Neural progenitor cell (in vitro differentiated cells): ENCODE measurements at regions not wholly inside any gene's neighbourhood (a gene's known extent, or its start where the extent isn't known, plus 50 kb on each side); places are given as distances from the start of the nearest gene placed in this dataset.
A peak's percentile ranks its signal among the peaks of the same experiment; 100 is the strongest.

Experiments
- DNase-seq: peaks from one replicate; pipeline ENCODE4 v3.0.0-alpha.2; 2016; ENCODE audit warnings: low spot score
- H2AFZ ChIP-seq: fragments of 200-600 bp; sonication (generic); replicated peaks from 2 replicates; pipeline ENCODE4 v1.6.1; 2016; ENCODE audit warnings: antibody characterized with exemption
- H3F3A ChIP-seq: fragments of 200-600 bp; sonication (generic); 2 replicates; pipeline ENCODE4 v1.6.1; 2016; ENCODE audit warnings: antibody characterized with exemption, low read depth
- H3K27ac ChIP-seq: fragments of 200-600 bp; sonication (generic); 2 replicates; pipeline ENCODE4 v1.5.1; 2016; ENCODE audit warnings: mild to moderate bottlenecking
- H3K27me3 ChIP-seq: fragments of 200-600 bp; sonication (generic); 2 replicates; pipeline ENCODE4 v1.6.1; 2016; ENCODE audit warnings: mild to moderate bottlenecking, moderate library complexity
- H3K36me3 ChIP-seq: fragments of 200-600 bp; sonication (generic); 2 replicates; pipeline ENCODE4 v1.5.1; 2016
- H3K4me1 ChIP-seq: fragments of 200-600 bp; sonication (generic); 2 replicates; pipeline ENCODE4 v1.6.1; 2016; ENCODE audit warnings: mixed run types
- H3K4me2 ChIP-seq: fragments of 200-600 bp; sonication (generic); 2 replicates; pipeline ENCODE4 v1.6.1; 2016
- H3K4me3 ChIP-seq: fragments of 200-600 bp; sonication (generic); 2 replicates; pipeline ENCODE4 v1.5.1; 2016
- H3K79me2 ChIP-seq: fragments of 200-600 bp; sonication (generic); 2 replicates; pipeline ENCODE4 v1.6.1; 2016; ENCODE audit warnings: low read depth
- H3K9ac ChIP-seq: fragments of 200-600 bp; sonication (generic); 2 replicates; pipeline ENCODE4 v1.6.1; 2016
- H3K9me3 ChIP-seq: fragments of 200-600 bp; sonication (generic); 2 replicates; pipeline ENCODE4 v1.5.1; 2016; ENCODE audit warnings: low read depth
- H4K20me1 ChIP-seq: fragments of 200-600 bp; sonication (generic); 2 replicates; pipeline ENCODE4 v1.6.1; 2016; ENCODE audit warnings: low read depth
- H3K27ac Mint-ChIP-seq: 3 replicates; pipeline ENCODE4 v1.8.0; 2021; ENCODE audit warnings: mixed read lengths
- H3K27me3 Mint-ChIP-seq: 2 replicates; pipeline ENCODE4 v1.8.0; 2022; ENCODE audit warnings: low read depth, mild to moderate bottlenecking, inconsistent platforms, moderate library complexity, mixed read lengths; ENCODE audit not compliant: insufficient read depth
- H3K36me3 Mint-ChIP-seq: 3 replicates; pipeline ENCODE4 v1.8.0; 2021; ENCODE audit warnings: mixed read lengths
- H3K4me1 Mint-ChIP-seq: 3 replicates; pipeline ENCODE4 v1.8.0; 2021; ENCODE audit warnings: mixed read lengths
- H3K4me3 Mint-ChIP-seq: 3 replicates; pipeline ENCODE4 v1.8.0; 2021; ENCODE audit warnings: mild to moderate bottlenecking, moderate library complexity, mixed read lengths
- H3K9me3 Mint-ChIP-seq: 3 replicates; pipeline ENCODE4 v1.8.0; 2020; ENCODE audit warnings: mixed read lengths
- EZH2 ChIP-seq: fragments of 200-600 bp; sonication (generic); IDR thresholded peaks from 2 replicates; pipeline ENCODE4 v1.6.1; 2017; ENCODE audit warnings: antibody characterized with exemption, mild to moderate bottlenecking, moderate library complexity
- EZH2phosphoT487 ChIP-seq: fragments of 200-600 bp; sonication (generic); IDR thresholded peaks from 2 replicates; pipeline ENCODE4 v1.6.1; 2017; ENCODE audit warnings: antibody characterized with exemption
- TF ChIP-seq, protein P1 (sequence below): fragments of 200-600 bp; sonication (generic); IDR thresholded peaks from 2 replicates; pipeline ENCODE4 v1.5.1; 2017; ENCODE audit warnings: antibody characterized with exemption, mild to moderate bottlenecking

GRCh38 chr9:89813482-89813881, 208.7 kb downstream of the GADD45G start:
- Histone ChIP-seq H4K20me1 (no peaks in the 10 kb centered on the region), H3K4me3 (no peak overlapping the region), H3K9ac (no peak overlapping the region), H3K4me2 (no peak overlapping the region), H3K79me2 (no peaks in the 10 kb centered on the region), H3K4me1 (no peaks in the 10 kb centered on the region), H3K27me3 (no peaks in the 10 kb centered on the region), H3K27ac (no peak overlapping the region), H3F3A (no peaks in the 10 kb centered on the region), H2AFZ (no peak overlapping the region), H3K9me3 (no peaks in the 10 kb centered on the region), H3K36me3 (no peaks in the 10 kb centered on the region)
- Mint-ChIP-seq H3K27me3 (no peaks in the 10 kb centered on the region), H3K9me3 (no peaks in the 10 kb centered on the region), H3K36me3 (no peaks in the 10 kb centered on the region), H3K4me1 (peaks cover 33% of the 10 kb centered on the region), H3K27ac (no peak overlapping the region), H3K4me3 (no peak overlapping the region)
- TF ChIP-seq EZH2 (no peak), EZH2phosphoT487 (no peak)
- TF ChIP-seq, protein P1, sequence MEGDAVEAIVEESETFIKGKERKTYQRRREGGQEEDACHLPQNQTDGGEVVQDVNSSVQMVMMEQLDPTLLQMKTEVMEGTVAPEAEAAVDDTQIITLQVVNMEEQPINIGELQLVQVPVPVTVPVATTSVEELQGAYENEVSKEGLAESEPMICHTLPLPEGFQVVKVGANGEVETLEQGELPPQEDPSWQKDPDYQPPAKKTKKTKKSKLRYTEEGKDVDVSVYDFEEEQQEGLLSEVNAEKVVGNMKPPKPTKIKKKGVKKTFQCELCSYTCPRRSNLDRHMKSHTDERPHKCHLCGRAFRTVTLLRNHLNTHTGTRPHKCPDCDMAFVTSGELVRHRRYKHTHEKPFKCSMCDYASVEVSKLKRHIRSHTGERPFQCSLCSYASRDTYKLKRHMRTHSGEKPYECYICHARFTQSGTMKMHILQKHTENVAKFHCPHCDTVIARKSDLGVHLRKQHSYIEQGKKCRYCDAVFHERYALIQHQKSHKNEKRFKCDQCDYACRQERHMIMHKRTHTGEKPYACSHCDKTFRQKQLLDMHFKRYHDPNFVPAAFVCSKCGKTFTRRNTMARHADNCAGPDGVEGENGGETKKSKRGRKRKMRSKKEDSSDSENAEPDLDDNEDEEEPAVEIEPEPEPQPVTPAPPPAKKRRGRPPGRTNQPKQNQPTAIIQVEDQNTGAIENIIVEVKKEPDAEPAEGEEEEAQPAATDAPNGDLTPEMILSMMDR, result no peak
- DNase-seq, result no peak

- H3K79me2 ChIP-seq, result no peaks in the 10 kb centered on the region
- no peak overlapping the region for H3K9ac ChIP-seq
- no peak overlapping the region for H3K27ac ChIP-seq
- H4K20me1 ChIP-seq, result no peaks in the 10 kb centered on the region
- DNase-seq, result peak; percentile 22
- peak overlapping the region; percentile 20 for H2AFZ ChIP-seq
- H3K4me1 ChIP-seq, result no peaks in the 10 kb centered on the region
- H3K4me3 ChIP-seq, result no peak overlapping the region
- Mint-ChIP-seq H3K27me3 (no peaks in the 10 kb centered on the region), H3K4me1 (peaks cover 23% of the 10 kb centered on the region), H3K9me3 (no peaks in the 10 kb centered on the region), H3K27ac (peak overlapping the region; percentile 75), H3K36me3 (no peaks in the 10 kb centered on the region), H3K4me3 (no peak overlapping the region)
- H3K36me3 ChIP-seq, result no peaks in the 10 kb centered on the region
- H3F3A ChIP-seq, result no peaks in the 10 kb centered on the region
- H3K4me2 ChIP-seq, result no peak overlapping the region
- TF ChIP-seq, protein P1, result no peak
- TF ChIP-seq EZH2 (no peak), EZH2phosphoT487 (no peak)
- H3K9me3 ChIP-seq, result no peaks in the 10 kb centered on the region
- no peaks in the 10 kb centered on the region for H3K27me3 ChIP-seq
These were observed 209.7 kb downstream of the GADD45G start for GRCh38 chr9:89814340-89815040.

DNA sequence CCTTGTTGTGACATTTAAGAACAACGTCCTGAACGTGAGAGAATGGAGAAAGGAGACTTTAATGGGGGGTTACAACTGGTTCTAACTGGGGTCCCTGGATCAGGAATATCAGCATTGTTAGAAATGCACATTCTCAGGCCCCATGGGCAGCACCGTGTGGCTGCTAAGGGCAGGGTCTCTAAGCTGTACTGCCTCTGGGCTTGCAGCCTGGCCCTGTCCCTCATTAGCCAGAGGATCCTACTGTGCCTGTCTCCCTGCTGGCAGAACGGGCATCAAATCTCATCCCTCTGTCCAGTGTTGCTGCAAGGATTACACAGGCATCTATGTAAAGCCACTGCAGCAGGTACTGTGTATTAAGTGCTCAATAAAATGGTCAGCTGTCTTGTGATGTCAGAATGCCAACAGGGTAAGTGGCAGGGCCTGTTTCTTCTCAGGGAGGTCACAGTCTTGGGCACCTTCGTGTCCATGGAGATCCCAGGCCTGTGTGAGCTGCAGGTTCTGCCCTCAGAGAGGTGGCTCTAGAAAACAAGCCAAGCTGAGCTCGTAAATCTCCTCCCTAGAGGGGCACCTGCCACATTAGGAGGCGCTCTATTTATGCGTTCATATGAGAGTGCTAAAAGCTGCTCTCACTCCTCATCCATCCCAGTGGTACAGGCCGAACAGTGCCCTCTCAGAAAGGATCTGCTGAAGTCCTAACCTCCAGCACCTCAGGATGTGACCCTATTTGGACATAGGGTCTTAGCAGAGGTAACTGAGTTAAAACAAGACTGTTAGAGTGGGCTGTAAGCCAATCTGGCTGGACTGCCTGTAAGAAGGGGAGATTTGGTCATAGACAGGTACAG, 210.5 kb downstream of the GADD45G start:
- H3K9me3 ChIP-seq, result no peaks in the 10 kb centered on the region
- no peak overlapping the region for H2AFZ ChIP-seq
- no peak overlapping the region for H3K4me2 ChIP-seq
- no peaks in the 10 kb centered on the region for H3K4me1 ChIP-seq
- no peaks in the 10 kb centered on the region for H3F3A ChIP-seq
- Mint-ChIP-seq H3K9me3 (no peaks in the 10 kb centered on the region), H3K36me3 (no peaks in the 10 kb centered on the region), H3K27me3 (no peaks in the 10 kb centered on the region), H3K4me1 (peaks cover 16% of the 10 kb centered on the region), H3K27ac (peak overlapping the region; percentile 75), H3K4me3 (no peak overlapping the region)
- H3K27me3 ChIP-seq, result no peaks in the 10 kb centered on the region
- H3K79me2 ChIP-seq, result no peaks in the 10 kb centered on the region
- H3K4me3 ChIP-seq, result no peak overlapping the region
- no peak overlapping the region for H3K9ac ChIP-seq
- no peaks in the 10 kb centered on the region for H4K20me1 ChIP-seq
- TF ChIP-seq EZH2phosphoT487 (no peak), EZH2 (no peak)
- TF ChIP-seq, protein P1, result no peak
- no peak overlapping the region for H3K27ac ChIP-seq
- no peaks in the 10 kb centered on the region for H3K36me3 ChIP-seq
- no peak for DNase-seq
